Endothelial cell of umbilical vein (primary cell): ENCODE measurements at regions not wholly inside any gene's neighbourhood (a gene's known extent, or its start where the extent isn't known, plus 50 kb on each side); places are given as distances from the start of the nearest gene placed in this dataset.

ENCODE experiments used
- EZH2 ChIP-seq: IDR thresholded peaks from 2 replicates; pipeline ENCODE4 v1.6.1; 2012; ENCODE audit warnings: borderline replicate concordance, low read depth, mild to moderate bottlenecking, moderate library complexity, low read length, inconsistent platforms; ENCODE audit not compliant: severe bottlenecking
- JUN ChIP-seq: IDR thresholded peaks from 2 replicates; pipeline ENCODE4 v1.6.1; 2011; ENCODE audit warnings: borderline replicate concordance, low read depth; ENCODE audit not compliant: insufficient read length, insufficient read depth
- MAX ChIP-seq: IDR thresholded peaks from 2 replicates; pipeline ENCODE4 v1.6.1; 2011; ENCODE audit not compliant: insufficient read depth, insufficient read length
- MYC ChIP-seq: IDR thresholded peaks from one replicate; pipeline ENCODE4 v1.6.1; 2011; ENCODE audit warnings: mild to moderate bottlenecking, low read depth, low read length
- POLR2A ChIP-seq: IDR thresholded peaks from 2 replicates; pipeline ENCODE4 v1.6.1; 2012; ENCODE audit warnings: low read depth, mild to moderate bottlenecking, control low read depth, low read length
- POLR2AphosphoS5 ChIP-seq: IDR thresholded peaks from 2 replicates; pipeline ENCODE4 v1.6.1; 2012; ENCODE audit warnings: low read depth, mild to moderate bottlenecking, control low read depth, low read length, moderate library complexity; ENCODE audit not compliant: insufficient read depth
- TF ChIP-seq, protein P1 (sequence below), 2 donors: IDR thresholded peaks; 1 replicate in 1 of 2; 2 replicates in 1 of 2; pipeline ENCODE4 v1.5.1; 2011; ENCODE audit warnings: low read length in 2 of 2, mild to moderate bottlenecking in 2 of 2, moderate library complexity in 2 of 2, control low read depth in 1 of 2, inconsistent platforms in 1 of 2, low read depth in 1 of 2; ENCODE audit not compliant: insufficient read depth in 1 of 2; ENCODE audit errors: extremely low read depth in 1 of 2

- TF ChIP-seq, protein P1, sequence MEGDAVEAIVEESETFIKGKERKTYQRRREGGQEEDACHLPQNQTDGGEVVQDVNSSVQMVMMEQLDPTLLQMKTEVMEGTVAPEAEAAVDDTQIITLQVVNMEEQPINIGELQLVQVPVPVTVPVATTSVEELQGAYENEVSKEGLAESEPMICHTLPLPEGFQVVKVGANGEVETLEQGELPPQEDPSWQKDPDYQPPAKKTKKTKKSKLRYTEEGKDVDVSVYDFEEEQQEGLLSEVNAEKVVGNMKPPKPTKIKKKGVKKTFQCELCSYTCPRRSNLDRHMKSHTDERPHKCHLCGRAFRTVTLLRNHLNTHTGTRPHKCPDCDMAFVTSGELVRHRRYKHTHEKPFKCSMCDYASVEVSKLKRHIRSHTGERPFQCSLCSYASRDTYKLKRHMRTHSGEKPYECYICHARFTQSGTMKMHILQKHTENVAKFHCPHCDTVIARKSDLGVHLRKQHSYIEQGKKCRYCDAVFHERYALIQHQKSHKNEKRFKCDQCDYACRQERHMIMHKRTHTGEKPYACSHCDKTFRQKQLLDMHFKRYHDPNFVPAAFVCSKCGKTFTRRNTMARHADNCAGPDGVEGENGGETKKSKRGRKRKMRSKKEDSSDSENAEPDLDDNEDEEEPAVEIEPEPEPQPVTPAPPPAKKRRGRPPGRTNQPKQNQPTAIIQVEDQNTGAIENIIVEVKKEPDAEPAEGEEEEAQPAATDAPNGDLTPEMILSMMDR (IDR thresholded peaks at IDR 0.05; ENCODE audit: extremely low read depth in 1 of 2, insufficient read depth in 1 of 2, low read depth in 1 of 2, low read length in 2 of 2) = no peak
- no peak for TF ChIP-seq MAX
- no peak for TF ChIP-seq POLR2A
- no peak for TF ChIP-seq POLR2AphosphoS5
- TF ChIP-seq JUN = no peak
- no peak for TF ChIP-seq EZH2
- no peak for TF ChIP-seq MYC
Observed at GRCh38 chr20:29297411-29298270, 1959.8 kb upstream of the DEFB115 start.
